ENCODE measurements at regions not wholly inside any gene's neighbourhood (a gene's known extent, or its start where the extent isn't known, plus 50 kb on each side); places are given as distances from the start of the nearest gene placed in this dataset.
"Not testable (repeated sequence)": the region's sequence is repeated elsewhere in the genome, so short reads cannot be mapped to it uniquely, and the experiment has no call there.

GRCh38 chr10:30742471-30742870 lies 112.9 kb upstream of the LYZL2 start:
- no peak overlapping the region for H3K4me3 ChIP-seq
- H3K36me3 ChIP-seq (replicated peaks in 1 of 2; ENCODE audit: insufficient read depth in 1 of 2, low read depth in 2 of 2): no peaks in the 10 kb centered on the region
- H3K27me3 ChIP-seq: no peaks in the 10 kb centered on the region
- ATAC-seq (no peak), DNase-seq (no peak)
- no peak overlapping the region for H3K27ac ChIP-seq
- intact Hi-C loops (cut with DNase I): no loop called here
- TF ChIP-seq, protein P1, sequence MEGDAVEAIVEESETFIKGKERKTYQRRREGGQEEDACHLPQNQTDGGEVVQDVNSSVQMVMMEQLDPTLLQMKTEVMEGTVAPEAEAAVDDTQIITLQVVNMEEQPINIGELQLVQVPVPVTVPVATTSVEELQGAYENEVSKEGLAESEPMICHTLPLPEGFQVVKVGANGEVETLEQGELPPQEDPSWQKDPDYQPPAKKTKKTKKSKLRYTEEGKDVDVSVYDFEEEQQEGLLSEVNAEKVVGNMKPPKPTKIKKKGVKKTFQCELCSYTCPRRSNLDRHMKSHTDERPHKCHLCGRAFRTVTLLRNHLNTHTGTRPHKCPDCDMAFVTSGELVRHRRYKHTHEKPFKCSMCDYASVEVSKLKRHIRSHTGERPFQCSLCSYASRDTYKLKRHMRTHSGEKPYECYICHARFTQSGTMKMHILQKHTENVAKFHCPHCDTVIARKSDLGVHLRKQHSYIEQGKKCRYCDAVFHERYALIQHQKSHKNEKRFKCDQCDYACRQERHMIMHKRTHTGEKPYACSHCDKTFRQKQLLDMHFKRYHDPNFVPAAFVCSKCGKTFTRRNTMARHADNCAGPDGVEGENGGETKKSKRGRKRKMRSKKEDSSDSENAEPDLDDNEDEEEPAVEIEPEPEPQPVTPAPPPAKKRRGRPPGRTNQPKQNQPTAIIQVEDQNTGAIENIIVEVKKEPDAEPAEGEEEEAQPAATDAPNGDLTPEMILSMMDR (IDR thresholded peaks at IDR 0.05): no peak
- no peak for TF ChIP-seq POLR2A (IDR thresholded peaks at IDR 0.05)
- H3K4me1 ChIP-seq: no peaks in the 10 kb centered on the region
- H3K9me3 ChIP-seq: no peaks in the 10 kb centered on the region
- 51 to 74% methylated on average over 4 of the region's 4 CpGs for WGBS, 2 donors

GRCh38 chr10:30740774-30741173 lies 111.2 kb upstream of the LYZL2 start:
- H3K4me3 ChIP-seq; intact Hi-C loops (cut with DNase I); H3K4me1 ChIP-seq; H3K36me3 ChIP-seq (replicated peaks in 1 of 2; ENCODE audit: insufficient read depth in 1 of 2, low read depth in 2 of 2); H3K9me3 ChIP-seq; DNase-seq; H3K27ac ChIP-seq; H3K27me3 ChIP-seq; ATAC-seq: not testable (repeated sequence)
- 39 to 51% methylated on average over 1 of the region's 1 CpG for WGBS, 2 donors

DNA sequence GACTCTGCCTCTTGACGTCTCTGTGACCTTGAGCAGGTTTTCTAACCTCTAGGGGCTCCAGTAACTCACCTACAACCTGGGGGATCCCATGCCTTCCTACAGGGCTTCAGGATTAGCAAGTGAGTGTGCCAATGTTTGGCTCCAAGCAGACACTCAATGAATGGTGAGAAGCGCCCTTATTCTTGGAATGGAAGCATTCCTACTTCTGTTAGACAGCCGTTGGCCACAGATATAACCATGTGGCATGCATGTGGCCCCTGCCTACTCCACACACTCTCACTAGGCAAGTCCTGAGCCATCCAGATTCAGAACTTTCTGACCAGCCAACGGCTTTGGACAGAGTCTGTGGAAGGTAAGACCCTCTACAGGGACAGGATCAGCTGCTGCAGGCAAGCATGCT lies 108.9 kb upstream of the LYZL2 start:
- no peaks in the 10 kb centered on the region for H3K4me1 ChIP-seq
- TF ChIP-seq, protein P1 (IDR thresholded peaks at IDR 0.05): no peak
- TF ChIP-seq POLR2A (IDR thresholded peaks at IDR 0.05): no peak
- intact Hi-C loops (cut with DNase I): no loop called here
- ATAC-seq (no peak), DNase-seq (no peak)
- H3K9me3 ChIP-seq: no peaks in the 10 kb centered on the region
- H3K27me3 ChIP-seq: no peaks in the 10 kb centered on the region
- 67 to 75% methylated on average over 4 of the region's 4 CpGs for WGBS, 2 donors
- no peaks in the 10 kb centered on the region for H3K36me3 ChIP-seq (replicated peaks in 1 of 2; ENCODE audit: insufficient read depth in 1 of 2, low read depth in 2 of 2)
- no peak overlapping the region for H3K4me3 ChIP-seq
- H3K27ac ChIP-seq: no peak overlapping the region

GRCh38 chr10:30737931-30738391 lies 108.4 kb upstream of the LYZL2 start:
- Histone ChIP-seq H3K9me3 (no peaks in the 10 kb centered on the region), H3K27ac (no peak overlapping the region), H3K27me3 (no peaks in the 10 kb centered on the region), H3K36me3 (replicated peaks in 1 of 2; ENCODE audit: insufficient read depth in 1 of 2, low read depth in 2 of 2) (no peaks in the 10 kb centered on the region), H3K4me3 (no peak overlapping the region), H3K4me1 (no peaks in the 10 kb centered on the region)
- DNase-seq: no peak
- intact Hi-C loops (cut with DNase I): no loop called here
- 50 to 73% methylated on average over 1 to 11 of the region's 11 CpGs for WGBS, 2 donors
- ATAC-seq: no peak
- TF ChIP-seq, protein P1 (IDR thresholded peaks at IDR 0.05): no peak
- TF ChIP-seq POLR2A (IDR thresholded peaks at IDR 0.05): no peak

DNA sequence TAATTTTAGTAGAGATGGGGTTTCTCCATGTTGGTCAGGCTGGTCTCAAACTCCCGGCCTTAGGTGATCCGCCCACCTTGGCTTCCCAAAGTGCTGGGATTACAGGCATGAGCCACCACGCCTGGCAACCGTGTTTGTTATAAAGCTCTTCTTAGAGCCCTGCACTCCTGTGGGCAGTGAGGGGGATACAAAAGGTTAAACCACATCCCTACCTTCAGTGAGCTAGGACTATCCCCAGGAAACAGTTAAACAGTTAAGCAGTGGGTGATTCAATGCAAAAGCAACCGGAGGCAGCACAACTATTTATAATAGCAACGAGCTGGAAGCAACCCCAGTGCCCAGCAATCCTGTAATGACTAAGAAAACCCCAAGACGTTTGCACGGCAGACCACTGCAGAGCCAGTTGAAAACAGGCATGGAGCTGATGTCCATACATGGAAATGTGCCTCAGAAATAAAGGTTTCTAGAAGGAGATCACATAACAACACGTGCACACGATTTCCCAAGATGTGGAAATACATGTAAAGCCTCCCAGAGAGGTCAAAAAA lies 107.2 kb upstream of the LYZL2 start:
- H3K9me3 ChIP-seq: no peaks in the 10 kb centered on the region
- intact Hi-C loops (cut with DNase I): no loop called here
- 34 to 36% methylated on average over 10 of the region's 10 CpGs for WGBS, 2 donors
- no peaks in the 10 kb centered on the region for H3K36me3 ChIP-seq (replicated peaks in 1 of 2; ENCODE audit: insufficient read depth in 1 of 2, low read depth in 2 of 2)
- no peak overlapping the region for H3K4me3 ChIP-seq
- H3K27me3 ChIP-seq: no peaks in the 10 kb centered on the region
- TF ChIP-seq POLR2A (IDR thresholded peaks at IDR 0.05): no peak
- TF ChIP-seq, protein P1 (IDR thresholded peaks at IDR 0.05): no peak
- no peaks in the 10 kb centered on the region for H3K4me1 ChIP-seq
- peak; percentile 24 for ATAC-seq
- H3K27ac ChIP-seq: no peak overlapping the region
- DNase-seq: peak in 2 of 4 donors; percentile 11 to 33
